NCI-H2171 treated with DMSO at 0.1 percent for 48 hours (cell line): ENCODE measurements at regions not wholly inside any gene's neighbourhood (a gene's known extent, or its start where the extent isn't known, plus 50 kb on each side); places are given as distances from the start of the nearest gene placed in this dataset.

Experiments
- DNase-seq: peaks from one replicate; lab custom pipeline; 2025; lab: John Stamatoyannopoulos, UW

GRCh38 chr18:37691162-37691561, 125.6 kb upstream of the CELF4 start:
- no peak for DNase-seq

GRCh38 chr18:37689841-37690240, 124.2 kb upstream of the CELF4 start:
- no peak for DNase-seq

GRCh38 chr18:37684590-37684989, 119.0 kb upstream of the CELF4 start:
- no peak for DNase-seq

- DNase-seq = no peak
These were observed 118.6 kb upstream of the CELF4 start for GRCh38 chr18:37684183-37684582.

GRCh38 chr18:37680911-37681310, 115.3 kb upstream of the CELF4 start:
- peak; percentile 6 for DNase-seq

GRCh38 chr18:37676276-37676675, 110.7 kb upstream of the CELF4 start:
- DNase-seq = no peak

GRCh38 chr18:37675699-37676098, 110.1 kb upstream of the CELF4 start:
- no peak for DNase-seq

GRCh38 chr18:37674570-37674969, 109.0 kb upstream of the CELF4 start:
- DNase-seq = no peak

- DNase-seq = no peak
These were observed 108.1 kb upstream of the CELF4 start for GRCh38 chr18:37673671-37674070.

- no peak for DNase-seq
These were observed 107.5 kb upstream of the CELF4 start for GRCh38 chr18:37672932-37673595.

GRCh38 chr18:37672001-37672400, 106.4 kb upstream of the CELF4 start:
- no peak for DNase-seq

- no peak for DNase-seq
These were observed 105.9 kb upstream of the CELF4 start for GRCh38 chr18:37671530-37671929.

- no peak for DNase-seq
These were observed 105.5 kb upstream of the CELF4 start for GRCh38 chr18:37671119-37671518.

- no peak for DNase-seq
These were observed 104.5 kb upstream of the CELF4 start for GRCh38 chr18:37669991-37670534.

- no peak for DNase-seq
These were observed 103.6 kb upstream of the CELF4 start for GRCh38 chr18:37668971-37669747.

GRCh38 chr18:37667836-37668235, 102.2 kb upstream of the CELF4 start:
- no peak for DNase-seq

GRCh38 chr18:37666991-37667390, 101.4 kb upstream of the CELF4 start:
- no peak for DNase-seq

GRCh38 chr18:37666451-37666850, 100.9 kb upstream of the CELF4 start:
- DNase-seq = no peak

GRCh38 chr18:37665346-37665745, 99.7 kb upstream of the CELF4 start:
- peak; percentile 67 for DNase-seq

- no peak for DNase-seq
These were observed 97.8 kb upstream of the CELF4 start for GRCh38 chr18:37663446-37663845.

- DNase-seq = no peak
These were observed 97.1 kb upstream of the CELF4 start for GRCh38 chr18:37662546-37663339.

GRCh38 chr18:37662099-37662498, 96.5 kb upstream of the CELF4 start:
- DNase-seq = no peak

- DNase-seq = no peak
These were observed 95.9 kb upstream of the CELF4 start for GRCh38 chr18:37661478-37661877.
